HG03060 (cell line): ENCODE measurements at regions not wholly inside any gene's neighbourhood (a gene's known extent, or its start where the extent isn't known, plus 50 kb on each side); places are given as distances from the start of the nearest gene placed in this dataset.
"Not testable (repeated sequence)": the region's sequence is repeated elsewhere in the genome, so short reads cannot be mapped to it uniquely, and the experiment has no call there.

Source experiments
- ATAC-seq: cut with Tn5 transposase; IDR thresholded peaks from one replicate; pipeline ENCODE4 v1.9.1; 2021; ENCODE audit warnings: low read depth, moderate number of reproducible peaks; ENCODE audit not compliant: unreplicated experiment

DNA sequence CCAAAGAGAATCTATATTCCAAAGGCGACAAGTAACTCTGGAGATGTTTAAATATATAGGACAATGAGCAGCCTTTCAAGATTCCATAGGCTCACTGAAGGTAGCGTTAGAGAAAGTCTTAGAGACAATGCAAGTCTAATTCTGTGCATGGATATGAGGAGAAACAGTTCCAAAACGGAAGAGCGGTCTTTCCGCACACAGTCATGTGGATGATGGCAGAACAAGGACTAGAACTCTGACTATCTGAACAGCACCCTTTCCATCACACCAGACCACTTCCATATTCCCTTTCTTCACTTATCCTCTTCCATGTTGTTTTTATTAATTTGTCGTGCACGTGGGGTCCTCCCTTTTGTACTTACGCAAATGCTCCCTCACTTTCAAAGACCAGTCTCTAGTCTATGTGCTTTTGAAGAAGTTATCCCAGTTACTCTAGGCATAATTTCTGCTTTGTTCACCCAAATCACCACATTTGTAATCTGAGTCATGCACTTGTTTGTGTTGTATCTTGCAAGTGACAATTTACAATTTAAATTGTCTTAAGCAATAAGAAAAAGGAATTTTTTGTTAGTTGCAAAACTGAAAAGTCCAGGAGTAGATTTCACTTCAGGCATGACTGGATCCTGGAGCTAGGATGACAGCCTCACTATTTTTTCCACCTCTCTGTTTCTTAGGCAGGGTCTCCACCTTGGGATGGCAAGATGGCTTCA lies 116.0 kb upstream of the ADRA1B start:
- no peak for ATAC-seq

DNA sequence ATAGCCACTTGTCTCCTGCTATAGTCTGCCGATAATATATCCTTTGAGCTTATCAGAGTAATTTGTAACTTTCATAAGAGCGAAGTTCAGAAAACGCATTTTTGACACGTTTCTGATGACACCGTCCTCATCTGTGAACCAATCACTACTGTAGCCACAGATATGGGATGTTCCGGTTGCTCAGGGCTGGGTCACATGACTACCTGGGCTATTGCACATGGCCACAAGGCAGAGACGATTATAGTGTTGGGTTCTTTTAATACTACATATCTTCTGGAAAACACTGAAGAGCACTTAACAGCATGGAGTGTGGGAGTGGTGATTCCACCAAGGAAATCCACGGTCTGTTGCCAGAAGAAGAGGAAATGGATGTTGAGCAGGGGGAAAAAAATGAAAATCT lies 115.0 kb upstream of the ADRA1B start:
- no peak for ATAC-seq

DNA sequence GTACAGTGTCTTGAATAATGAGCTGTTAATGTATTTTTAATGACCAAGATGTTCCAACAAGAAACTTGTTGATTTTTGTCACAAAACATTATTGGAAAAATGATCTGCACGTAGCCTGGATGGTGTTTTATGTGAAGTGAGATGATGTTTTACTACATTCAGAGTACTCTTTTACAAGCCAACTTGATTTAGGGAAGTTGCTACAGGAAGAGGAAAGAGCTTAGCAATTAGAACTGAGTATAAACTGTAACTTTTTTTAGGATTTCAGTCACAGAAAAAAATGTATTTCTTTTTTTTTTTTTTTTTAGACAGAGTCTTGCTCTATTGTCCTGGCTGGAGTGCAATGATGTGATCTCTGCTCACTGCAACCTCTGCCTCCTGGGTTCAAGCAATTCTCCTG lies 113.6 kb upstream of the ADRA1B start:
- no peak for ATAC-seq

DNA sequence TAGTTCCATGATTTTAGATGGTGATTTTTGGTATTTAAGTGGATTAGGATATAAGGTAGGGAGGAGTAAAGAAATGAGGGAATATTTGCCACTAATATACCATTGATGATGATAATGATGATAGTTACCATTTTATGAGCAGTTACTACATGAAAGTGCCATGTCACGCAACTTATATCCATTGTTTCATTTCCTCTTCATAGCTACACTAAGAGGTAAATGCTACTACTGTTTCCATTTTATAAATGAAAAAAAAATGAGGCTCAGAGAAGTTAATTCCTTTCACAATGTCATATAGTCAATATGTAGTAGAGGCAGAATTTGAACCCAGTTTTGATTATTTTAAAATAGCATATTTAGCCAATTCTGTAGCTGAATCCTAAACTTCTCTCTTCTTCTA lies 112.2 kb upstream of the ADRA1B start:
- ATAC-seq = no peak

DNA sequence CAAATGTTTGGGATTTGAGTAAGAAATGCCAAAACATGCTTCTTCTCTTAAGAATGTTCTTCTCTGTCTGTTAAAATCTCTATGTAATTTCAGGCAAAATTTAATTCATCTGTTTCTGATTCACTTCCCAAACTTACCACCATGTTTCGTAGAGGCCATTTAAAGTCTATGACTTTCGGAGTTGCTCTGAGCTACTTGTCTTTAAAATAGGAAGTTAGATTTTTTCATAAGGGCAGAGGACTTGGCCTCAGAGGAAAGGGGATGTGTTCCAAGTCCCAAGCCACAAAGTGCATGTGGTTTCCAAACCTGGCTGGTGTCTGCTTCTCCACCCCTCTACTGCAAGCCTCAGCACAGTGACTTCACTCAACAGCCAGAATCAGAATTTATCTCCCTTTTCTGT lies 111.3 kb upstream of the ADRA1B start:
- ATAC-seq = no peak

DNA sequence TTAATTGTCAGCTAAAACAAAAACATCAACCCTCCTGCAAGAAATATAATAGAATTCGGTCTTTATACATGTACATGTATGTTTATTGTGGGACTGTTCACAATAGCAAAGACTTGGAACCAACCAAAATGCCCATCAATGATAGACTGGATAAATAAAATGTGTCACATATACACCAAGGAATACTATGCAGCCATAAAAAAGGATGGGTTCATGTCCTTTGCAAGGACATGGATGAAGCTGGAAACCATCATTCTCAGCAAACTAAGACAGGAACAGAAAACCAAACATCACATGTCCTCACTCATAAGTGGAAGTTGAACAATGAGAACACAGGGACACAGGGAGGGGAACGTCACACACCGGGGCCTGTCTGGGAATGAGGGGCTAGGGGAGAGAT lies 109.1 kb upstream of the ADRA1B start:
- ATAC-seq = not testable (repeated sequence)

DNA sequence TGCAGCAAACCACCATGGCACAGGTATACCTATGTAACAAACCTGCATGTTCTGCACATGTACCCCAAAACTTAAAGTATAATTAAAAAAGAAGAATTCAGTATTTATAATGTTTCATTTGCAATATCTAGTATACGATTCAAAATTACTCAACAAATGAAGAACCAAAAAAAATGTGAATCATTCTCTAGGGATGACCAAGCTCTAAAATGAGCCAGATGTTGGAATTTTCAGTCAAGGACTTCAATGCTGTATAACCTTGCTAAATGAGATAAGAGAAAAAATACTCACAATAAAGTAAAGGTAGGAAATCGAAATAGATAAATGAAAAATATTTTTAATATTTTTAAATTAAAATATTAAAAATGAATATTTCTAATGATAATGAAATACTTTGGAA lies 108.7 kb upstream of the ADRA1B start:
- no peak for ATAC-seq

DNA sequence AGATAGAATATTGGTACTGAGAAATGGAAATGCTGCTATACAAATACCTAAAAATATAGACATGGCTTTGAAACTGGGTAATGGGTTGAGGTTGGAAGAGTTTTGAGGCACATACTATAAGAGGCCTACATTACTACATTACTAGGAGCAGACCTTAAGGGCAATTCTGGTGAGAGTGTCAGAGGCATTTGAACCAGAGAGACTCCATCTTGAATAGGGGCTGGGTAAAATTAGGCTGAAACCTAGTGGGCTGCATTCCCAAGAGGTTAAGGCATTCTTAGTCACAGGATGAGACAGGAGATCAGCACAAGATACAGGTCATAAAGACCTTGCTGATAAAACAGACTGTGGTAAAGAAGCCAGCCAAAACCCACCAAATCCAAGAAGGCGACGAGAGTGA lies 104.6 kb upstream of the ADRA1B start:
- ATAC-seq = no peak

DNA sequence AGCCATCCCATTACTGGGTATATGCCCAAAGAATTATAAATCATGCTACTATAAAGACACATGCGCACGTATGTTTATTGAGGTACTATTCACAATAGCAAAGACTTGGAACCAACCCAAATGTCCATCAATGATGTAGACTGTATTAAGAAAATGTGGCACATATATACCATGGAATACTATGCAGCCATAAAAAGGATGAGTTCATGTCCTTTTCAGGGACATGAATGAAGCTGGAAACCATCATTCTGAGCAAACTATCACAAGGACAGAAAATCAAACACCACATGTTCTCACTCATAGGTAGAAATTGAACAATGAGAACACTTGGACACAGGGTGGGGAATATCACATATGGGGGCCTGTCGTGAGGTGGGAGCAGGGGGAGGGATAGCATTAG lies 103.5 kb upstream of the ADRA1B start:
- not testable (repeated sequence) for ATAC-seq

DNA sequence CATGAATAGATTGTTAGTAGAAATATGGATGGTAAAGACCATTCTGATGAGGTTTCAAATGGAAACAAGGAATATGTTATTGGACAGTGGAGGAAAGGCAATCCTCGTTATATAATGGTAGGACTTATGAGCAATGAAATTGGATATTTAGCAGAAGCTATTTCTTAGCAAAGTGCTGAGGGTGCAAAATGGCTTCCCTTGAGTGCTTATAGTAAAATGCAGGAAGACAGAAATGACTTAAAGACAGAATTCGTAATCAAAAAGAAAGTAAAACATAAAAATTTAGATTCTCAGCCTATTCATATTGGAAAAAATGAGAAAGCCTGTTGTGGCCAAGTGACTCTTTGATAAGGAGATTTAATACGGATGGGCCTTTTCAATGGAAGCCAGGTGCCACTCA lies 102.1 kb upstream of the ADRA1B start:
- no peak for ATAC-seq

DNA sequence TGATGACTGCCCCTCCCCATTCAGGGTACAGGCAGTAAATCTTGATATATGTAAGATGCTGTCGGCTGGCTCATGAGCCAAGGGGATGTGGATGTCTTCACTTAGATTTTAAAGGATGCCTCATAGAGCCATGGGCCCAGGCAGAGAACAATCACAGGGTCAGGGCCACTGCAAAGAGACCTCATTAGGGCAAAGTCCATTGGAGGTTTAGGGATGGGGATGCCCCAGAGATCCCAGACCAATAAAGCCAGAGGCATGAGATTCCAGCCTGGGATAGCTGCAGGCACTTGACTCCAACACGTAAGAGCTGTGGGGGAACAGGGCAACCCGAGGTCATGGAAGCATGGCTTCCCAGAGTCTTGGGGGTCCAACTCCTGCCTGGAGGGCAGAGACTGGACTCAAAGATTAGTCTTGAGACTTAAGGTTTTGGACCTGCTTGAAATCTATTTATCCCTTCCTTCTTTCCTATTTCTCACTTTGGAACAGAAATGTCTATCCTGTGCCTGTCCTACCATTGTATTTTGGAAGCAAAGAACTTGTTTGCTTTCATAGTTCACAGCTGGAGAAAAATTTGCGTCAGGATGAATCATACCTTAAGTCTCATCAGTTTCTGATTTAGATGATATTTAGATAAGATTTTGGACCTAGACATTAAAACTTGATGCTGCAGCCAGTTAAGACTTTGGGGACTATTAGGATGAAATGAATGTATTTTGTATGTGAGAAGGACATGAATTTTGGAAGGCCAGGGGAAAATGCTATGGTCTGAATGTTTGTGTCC lies 101.3 kb upstream of the ADRA1B start:
- ATAC-seq = no peak

DNA sequence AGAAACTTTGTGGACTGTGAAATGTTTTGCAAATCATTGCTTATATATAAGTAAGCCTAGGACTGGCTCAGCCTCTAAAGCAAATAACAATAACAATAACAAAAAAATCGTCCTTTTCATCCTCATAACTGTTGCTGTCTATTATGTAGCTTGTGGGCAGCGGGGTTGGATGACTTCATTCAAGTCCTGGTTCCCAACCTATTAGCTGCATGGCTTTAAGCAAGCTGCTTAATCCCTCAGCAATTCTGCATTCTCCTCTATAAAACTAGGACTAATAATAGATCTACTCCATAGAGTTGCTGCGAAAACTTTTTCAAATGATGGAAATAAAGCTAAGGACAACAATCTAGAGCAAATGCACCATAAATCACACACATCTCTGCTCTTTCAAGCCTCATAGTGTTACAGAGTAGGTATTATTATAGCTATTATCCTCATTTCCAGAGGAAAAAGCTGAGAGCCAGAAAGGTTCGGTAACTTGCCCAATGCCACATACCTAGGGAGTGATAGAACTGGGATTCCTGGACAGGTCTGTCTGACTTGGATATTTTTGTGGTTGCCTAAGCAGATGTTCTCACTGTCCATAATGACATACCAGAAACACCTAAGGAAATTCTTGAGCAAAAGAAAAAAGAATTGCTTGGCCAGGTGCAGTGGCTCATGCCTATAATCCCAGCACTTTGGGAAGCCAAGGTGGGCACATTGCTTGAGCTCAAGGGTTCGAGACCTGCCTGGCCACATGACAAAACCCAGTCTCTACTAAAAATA lies 98.8 kb upstream of the ADRA1B start:
- no peak for ATAC-seq

DNA sequence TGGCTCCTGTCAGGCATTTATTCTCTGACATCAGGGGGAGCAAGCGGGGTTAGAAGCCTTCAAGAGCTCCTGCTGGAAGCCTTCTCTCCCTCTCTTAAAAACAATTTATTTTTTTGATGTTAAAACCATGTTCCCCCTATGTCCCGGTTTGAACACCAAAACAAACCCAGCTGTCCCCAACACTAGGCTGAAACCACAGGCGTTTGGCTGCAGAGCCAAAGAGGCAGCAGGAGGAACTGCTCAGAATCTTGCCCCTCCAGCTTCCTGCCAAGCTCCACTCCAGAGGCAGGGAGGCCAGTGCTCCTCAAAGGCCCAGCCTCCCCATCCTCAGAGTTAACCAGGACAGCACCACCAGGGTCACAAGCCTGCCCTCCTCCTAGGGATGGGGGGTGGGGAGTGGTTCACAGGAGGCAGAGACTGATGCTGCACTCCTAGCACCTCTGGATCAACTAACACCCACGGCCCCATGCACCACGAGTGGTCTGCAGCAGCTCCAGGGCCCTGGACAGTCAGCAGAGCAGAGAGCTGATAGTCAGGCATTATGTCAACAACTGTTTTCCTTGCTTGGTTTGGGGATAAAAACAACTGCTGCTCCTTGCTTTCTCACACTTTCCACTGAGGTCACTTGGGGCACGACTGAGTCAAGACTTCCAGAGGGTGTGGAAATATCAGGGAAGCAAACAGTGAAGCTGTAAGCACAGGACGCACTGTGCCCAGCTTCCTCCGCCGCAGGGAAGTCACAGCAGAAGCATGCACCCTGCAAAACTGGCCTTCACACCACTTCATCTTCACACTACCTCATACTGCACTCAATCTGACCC lies 96.5 kb upstream of the ADRA1B start:
- no peak for ATAC-seq

DNA sequence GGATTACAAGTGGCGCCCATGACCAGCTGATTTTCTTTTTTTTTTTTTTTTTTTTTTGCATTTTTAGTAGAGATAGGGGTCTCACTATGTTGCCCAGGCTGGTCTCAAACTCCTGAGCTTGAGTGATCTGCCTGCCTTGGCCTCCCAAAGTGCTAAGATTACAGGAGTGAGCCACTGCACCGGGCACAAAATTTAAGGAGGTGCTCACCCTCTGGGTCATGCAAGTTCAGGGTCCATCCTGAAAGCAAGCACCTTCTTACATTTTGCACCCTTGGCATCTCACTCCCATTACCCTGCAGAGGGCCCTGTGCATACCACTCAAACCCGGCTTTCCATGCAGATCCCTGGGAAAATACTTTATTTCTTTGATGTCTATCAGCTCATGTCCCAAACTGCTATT lies 95.6 kb upstream of the ADRA1B start:
- no peak for ATAC-seq

DNA sequence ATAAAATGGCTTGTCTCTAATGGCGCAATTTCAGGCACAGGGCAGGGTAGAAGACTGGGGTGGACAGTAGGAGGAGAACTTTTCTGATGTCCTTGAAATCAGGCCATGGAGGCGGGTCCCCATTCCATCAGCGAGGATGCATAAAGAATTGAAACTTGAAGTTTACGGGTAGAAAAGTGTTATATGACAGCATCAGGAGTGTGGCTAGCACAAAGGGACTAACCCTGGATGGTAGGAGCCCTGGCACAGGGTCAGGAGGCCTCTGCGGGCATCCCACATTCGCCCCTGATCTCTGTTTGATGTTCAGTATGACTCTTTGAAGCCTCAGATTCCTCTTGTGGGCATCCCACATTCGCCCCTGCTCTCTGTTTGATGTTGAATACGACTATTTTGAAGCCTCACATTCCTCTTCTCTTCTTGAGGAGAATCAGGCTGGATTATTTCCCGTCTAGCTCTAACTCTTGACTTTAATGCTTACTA lies 94.8 kb upstream of the ADRA1B start:
- no peak for ATAC-seq

DNA sequence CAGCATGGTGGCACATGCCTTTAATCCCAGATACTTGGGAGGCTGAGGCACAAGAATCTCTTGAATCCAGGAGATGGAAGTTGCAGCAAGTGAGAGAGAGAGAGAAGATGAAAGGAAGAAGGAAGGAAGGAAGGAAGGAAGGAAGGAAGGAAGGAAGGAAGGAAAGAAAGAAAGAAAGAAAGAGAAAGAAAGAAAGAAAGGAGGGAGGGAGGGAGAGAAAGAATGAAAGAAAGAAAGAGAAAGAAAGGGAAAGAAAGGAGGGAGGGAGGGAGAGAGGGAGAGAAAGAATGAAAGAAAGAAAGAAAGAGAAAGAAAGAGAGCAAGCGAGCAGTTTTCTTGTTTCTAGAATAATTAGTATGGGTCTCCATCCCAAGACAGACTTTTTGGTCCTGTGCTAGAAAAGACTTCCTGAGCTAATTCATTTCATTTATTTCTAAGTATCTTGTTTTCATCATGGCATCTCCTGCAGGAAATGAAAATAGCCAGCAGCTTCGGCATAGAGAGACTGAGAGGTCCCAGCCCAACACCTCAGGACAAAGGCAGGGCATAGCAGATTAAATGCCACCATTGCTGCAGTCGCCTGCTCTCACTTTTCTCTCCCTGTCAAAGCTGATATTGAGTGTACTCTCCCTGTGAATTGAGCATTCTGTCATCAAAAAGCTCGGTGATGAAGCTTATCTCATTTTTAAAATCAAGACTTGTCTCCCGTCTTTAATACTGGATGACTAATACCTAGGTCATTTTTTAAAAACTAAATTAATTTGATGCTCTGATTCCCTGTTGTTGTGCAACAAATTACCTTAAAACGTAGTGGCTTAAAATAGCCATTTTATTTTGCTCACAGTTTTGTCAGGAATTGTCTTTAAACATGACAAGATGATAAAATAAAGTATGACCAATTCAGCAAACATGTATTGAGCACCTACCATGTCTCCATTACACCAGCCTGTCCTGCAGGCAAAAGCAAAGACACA lies 91.8 kb upstream of the ADRA1B start:
- no peak for ATAC-seq

DNA sequence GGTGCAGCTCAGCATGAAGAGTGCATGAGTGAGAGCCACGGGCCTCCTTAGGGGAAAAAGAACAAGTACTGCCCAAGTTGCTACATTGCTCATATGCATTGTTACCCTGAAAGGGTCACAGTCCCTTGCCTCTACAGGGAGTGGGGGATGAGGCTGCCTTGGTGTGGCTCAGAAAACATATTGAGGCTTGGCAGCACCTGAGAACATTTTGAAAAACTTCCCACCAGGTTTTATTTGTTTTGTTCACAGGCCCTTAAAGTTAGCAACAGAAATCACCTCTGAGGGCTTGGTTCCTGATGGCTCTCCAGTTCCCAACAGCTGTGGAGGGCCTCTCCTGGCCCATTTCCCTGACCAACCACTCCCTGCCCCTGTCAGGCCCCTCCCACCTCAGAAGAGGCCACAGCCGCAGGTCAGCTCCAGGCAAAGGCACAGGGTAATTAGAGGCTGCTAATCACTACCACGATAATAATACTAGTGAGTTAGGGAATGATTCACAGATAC lies 90.7 kb upstream of the ADRA1B start:
- ATAC-seq = no peak

DNA sequence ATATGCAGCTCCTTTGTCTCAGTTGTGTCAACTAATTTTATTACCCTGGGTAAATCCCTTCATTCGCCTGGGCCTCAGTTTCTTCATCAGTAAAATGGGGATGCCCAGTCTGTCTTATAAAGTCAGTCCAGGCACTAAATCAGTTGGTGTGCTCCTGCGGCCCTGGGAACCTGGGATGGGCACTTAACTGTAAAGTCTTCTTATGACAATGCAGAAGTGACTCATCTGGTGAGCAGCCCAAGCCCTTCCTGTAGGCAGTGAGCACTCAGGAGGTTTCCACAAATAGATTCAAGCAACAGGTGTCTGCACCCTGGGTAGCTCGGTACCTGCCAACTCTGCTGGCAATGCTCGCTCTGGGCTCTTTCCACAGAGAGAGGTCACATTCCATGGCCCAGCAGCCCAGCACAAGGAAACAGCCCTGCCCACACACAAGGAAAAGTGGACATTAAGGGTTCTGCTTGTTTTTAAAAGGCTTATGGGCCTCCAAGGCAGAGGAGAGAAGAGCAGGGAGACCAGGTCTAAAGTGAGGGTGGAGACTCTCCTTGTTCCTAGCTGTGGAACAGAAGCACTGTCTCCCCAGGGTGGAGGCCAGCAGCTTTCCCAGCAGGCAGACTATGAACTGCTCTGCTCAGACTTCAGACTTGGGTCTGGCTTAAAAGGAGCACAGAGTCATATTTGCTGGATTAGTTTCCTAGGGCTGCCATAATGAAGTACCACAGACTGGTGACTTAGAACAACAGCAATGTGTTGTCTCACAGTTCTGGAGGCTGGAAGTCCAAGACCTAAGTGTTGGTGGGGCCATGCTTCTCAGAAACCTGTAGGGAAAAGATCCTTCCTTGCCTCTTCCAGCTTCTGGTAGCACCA lies 89.7 kb upstream of the ADRA1B start:
- peak; percentile 99 for ATAC-seq
